Lower leg skin (tissue), 3 donors: ENCODE measurements at regions not wholly inside any gene's neighbourhood (a gene's known extent, or its start where the extent isn't known, plus 50 kb on each side); places are given as distances from the start of the nearest gene placed in this dataset.

ENCODE experiments used
- CTCF ChIP-seq, 3 donors: fragments of 450-650 bp; IDR thresholded peaks; one replicate each; pipeline ENCODE4 v1.5.1; 2016; ENCODE audit warnings: antibody characterized with exemption in 3 of 3, mild to moderate bottlenecking in 3 of 3, moderate library complexity in 2 of 3
- POLR2A ChIP-seq, 2 donors: fragments of 450-650 bp; IDR thresholded peaks; one replicate each; pipeline ENCODE4 v1.6.1; 2016 to 2017; ENCODE audit warnings: antibody characterized with exemption in 2 of 2, mild to moderate bottlenecking in 1 of 2, moderate library complexity in 1 of 2

- TF ChIP-seq CTCF (IDR thresholded peaks at IDR 0.05) (no peak), POLR2A (IDR thresholded peaks at IDR 0.05) (no peak)
Observed at GRCh38 chr4:151940291-151940690, 179.5 kb upstream of the GATB start.
